GM23338 (cell line): ENCODE measurements at regions not wholly inside any gene's neighbourhood (a gene's known extent, or its start where the extent isn't known, plus 50 kb on each side); places are given as distances from the start of the nearest gene placed in this dataset.

Experiments used
- ATAC-seq: fragments of 200-7000 bp; cut with Tn5 transposase; 3 replicates; pipeline ENCODE4 v1.9.1; 2020
- DNase-seq: peaks from one replicate; pipeline ENCODE4 v3.0.0-alpha.2; 2015; ENCODE audit warnings: low spot score
- H2AFZ ChIP-seq: fragments of 200-600 bp; sonication (generic); 2 replicates; pipeline ENCODE4 v1.8.0; 2016; ENCODE audit warnings: antibody characterized with exemption, mild to moderate bottlenecking, moderate library complexity
- H3F3A ChIP-seq: fragments of 200-600 bp; sonication (generic); replicated peaks from 2 replicates; pipeline ENCODE4 v1.8.0; 2017; ENCODE audit warnings: antibody characterized with exemption, mixed run types, low read depth
- H3K27ac ChIP-seq: fragments of 200-600 bp; sonication (generic); 2 replicates; pipeline ENCODE4 v1.6.1; 2016; ENCODE audit warnings: low read depth
- H3K27me3 ChIP-seq: fragments of 200-600 bp; sonication (generic); 2 replicates; pipeline ENCODE4 v1.8.0; 2016; ENCODE audit warnings: mild to moderate bottlenecking, mixed run types, moderate library complexity; ENCODE audit not compliant: insufficient read depth
- H3K36me3 ChIP-seq: fragments of 200-600 bp; sonication (generic); 2 replicates; pipeline ENCODE4 v1.8.0; 2016; ENCODE audit warnings: mild to moderate bottlenecking; ENCODE audit not compliant: insufficient read depth
- H3K4me1 ChIP-seq: fragments of 200-600 bp; sonication (generic); 2 replicates; pipeline ENCODE4 v1.8.0; 2016; ENCODE audit warnings: mild to moderate bottlenecking, moderate library complexity; ENCODE audit not compliant: insufficient read depth
- H3K4me2 ChIP-seq: fragments of 200-600 bp; sonication (generic); 2 replicates; pipeline ENCODE4 v1.7.1; 2017; ENCODE audit warnings: mixed run types
- H3K4me3 ChIP-seq: fragments of 200-600 bp; sonication (generic); 2 replicates; pipeline ENCODE4 v1.6.1; 2016; ENCODE audit warnings: mixed run types
- H3K79me2 ChIP-seq: fragments of 200-600 bp; sonication (generic); replicated peaks from 2 replicates; pipeline ENCODE4 v1.8.0; 2017; ENCODE audit warnings: mild to moderate bottlenecking; ENCODE audit not compliant: insufficient read depth
- H3K9me2 ChIP-seq: fragments of 200-600 bp; sonication (generic); 2 replicates; pipeline ENCODE4 v1.8.0; 2017; ENCODE audit not compliant: insufficient read depth
- H4K20me1 ChIP-seq: fragments of 200-600 bp; sonication (generic); replicated peaks from 2 replicates; pipeline ENCODE4 v1.8.0; 2017; ENCODE audit warnings: mild to moderate bottlenecking; ENCODE audit not compliant: insufficient read depth
- H3K27ac Mint-ChIP-seq: 2 replicates; pipeline ENCODE4 v1.8.0; 2020; ENCODE audit warnings: inconsistent platforms, mild to moderate bottlenecking, moderate library complexity, mixed read lengths
- H3K27me3 Mint-ChIP-seq: 3 replicates; pipeline ENCODE4 v1.8.0; 2022; ENCODE audit warnings: low read depth, mild to moderate bottlenecking, moderate library complexity, mixed read lengths, inconsistent platforms; ENCODE audit not compliant: insufficient read depth, poor library complexity
- H3K36me3 Mint-ChIP-seq: 3 replicates; pipeline ENCODE4 v1.8.0; 2021; ENCODE audit warnings: low read depth, mild to moderate bottlenecking, inconsistent platforms, moderate library complexity, mixed read lengths
- H3K4me1 Mint-ChIP-seq: 3 replicates; pipeline ENCODE4 v1.8.0; 2020; ENCODE audit warnings: mild to moderate bottlenecking, inconsistent platforms, mixed read lengths
- H3K4me3 Mint-ChIP-seq: 3 replicates; pipeline ENCODE4 v1.8.0; 2021; ENCODE audit warnings: moderate library complexity, mild to moderate bottlenecking, inconsistent platforms, mixed read lengths
- H3K9me3 Mint-ChIP-seq: 3 replicates; pipeline ENCODE4 v1.8.0; 2020; ENCODE audit warnings: moderate library complexity, mild to moderate bottlenecking, inconsistent platforms, mixed read lengths
- CREB1 ChIP-seq: fragments of 250-450 bp; sonication (Bioruptor Pico); IDR thresholded peaks from 2 replicates; pipeline ENCODE4 v1.5.0; 2020; ENCODE audit warnings: low read depth, mild to moderate bottlenecking, moderate library complexity
- CTCF ChIP-seq, 2 experiments: fragments of 200-600 bp in 1 of 2; sonication (generic) in 1 of 2; conservative IDR thresholded peaks; 2 replicates each; pipeline versions ENCODE4 v1.5.1 to v1.6.1; 2016 to 2017; ENCODE audit warnings: antibody characterized with exemption in 2 of 2, low read depth in 2 of 2, mild to moderate bottlenecking in 2 of 2, moderate library complexity in 1 of 2
- ETS1 ChIP-seq: IDR thresholded peaks from 2 replicates; pipeline ENCODE4 v1.6.1; 2016; ENCODE audit warnings: antibody characterized with exemption
- EZH2 ChIP-seq: fragments of 200-600 bp; sonication (generic); IDR thresholded peaks from one replicate; pipeline ENCODE4 v1.8.0; 2017; ENCODE audit warnings: antibody characterized with exemption, mild to moderate bottlenecking, low read depth; ENCODE audit not compliant: unreplicated experiment
- EZH2phosphoT487 ChIP-seq: fragments of 200-600 bp; sonication (generic); IDR thresholded peaks from one replicate; pipeline ENCODE4 v1.8.1; 2018; ENCODE audit warnings: antibody characterized with exemption; ENCODE audit not compliant: unreplicated experiment
- JUNB ChIP-seq: IDR thresholded peaks from one replicate; pipeline ENCODE4 v1.6.1; 2016; ENCODE audit warnings: antibody characterized with exemption; ENCODE audit not compliant: unreplicated experiment
- NANOG ChIP-seq: IDR thresholded peaks from 2 replicates; pipeline ENCODE4 v1.6.1; 2016; ENCODE audit warnings: antibody characterized with exemption, borderline replicate concordance
- STAT1 ChIP-seq: IDR thresholded peaks from one replicate; pipeline ENCODE4 v1.6.1; 2016; ENCODE audit warnings: antibody characterized with exemption; ENCODE audit not compliant: unreplicated experiment
- ZNF114 ChIP-seq: fragments of 250-450 bp; sonication (Bioruptor Pico); IDR thresholded peaks from 2 replicates; pipeline ENCODE4 v1.5.0; 2020; ENCODE audit warnings: mild to moderate bottlenecking, moderate library complexity
- ZNF331 ChIP-seq: fragments of 250-450 bp; sonication (Bioruptor Pico); IDR thresholded peaks from 2 replicates; pipeline ENCODE4 v1.5.0; 2020; ENCODE audit warnings: low read depth, mild to moderate bottlenecking, moderate library complexity
- TF ChIP-seq, protein P1 (sequence below): IDR thresholded peaks from one replicate; pipeline ENCODE4 v1.6.1; 2018; ENCODE audit warnings: antibody characterized with exemption; ENCODE audit not compliant: unreplicated experiment

- H2AFZ ChIP-seq = no peak overlapping the region
- H3K4me1 ChIP-seq = no peaks in the 10 kb centered on the region
- H3K4me1 Mint-ChIP-seq = no peaks in the 10 kb centered on the region
- no peak overlapping the region for H3K27ac ChIP-seq
- H3K27me3 ChIP-seq = no peaks in the 10 kb centered on the region
- no peaks in the 10 kb centered on the region for H3K27me3 Mint-ChIP-seq
- no peak for TF ChIP-seq EZH2
- TF ChIP-seq STAT1 = no peak
- TF ChIP-seq EZH2phosphoT487 = no peak
- no peaks in the 10 kb centered on the region for H3K9me2 ChIP-seq
- H4K20me1 ChIP-seq = no peaks in the 10 kb centered on the region
- no peaks in the 10 kb centered on the region for H3K36me3 Mint-ChIP-seq
- H3K27ac Mint-ChIP-seq = no peak overlapping the region
- no peak for ATAC-seq
- no peak overlapping the region for H3K4me3 ChIP-seq
- DNase-seq = no peak
- no peaks in the 10 kb centered on the region for H3K36me3 ChIP-seq
- H3K79me2 ChIP-seq = no peaks in the 10 kb centered on the region
- no peak overlapping the region for H3K4me2 ChIP-seq
- H3F3A ChIP-seq = no peaks in the 10 kb centered on the region
- no peaks in the 10 kb centered on the region for H3K9me3 Mint-ChIP-seq
- no peak overlapping the region for H3K4me3 Mint-ChIP-seq
Observed at GRCh38 chr2:78416625-78417300, 608.7 kb upstream of the REG3G start.

DNA sequence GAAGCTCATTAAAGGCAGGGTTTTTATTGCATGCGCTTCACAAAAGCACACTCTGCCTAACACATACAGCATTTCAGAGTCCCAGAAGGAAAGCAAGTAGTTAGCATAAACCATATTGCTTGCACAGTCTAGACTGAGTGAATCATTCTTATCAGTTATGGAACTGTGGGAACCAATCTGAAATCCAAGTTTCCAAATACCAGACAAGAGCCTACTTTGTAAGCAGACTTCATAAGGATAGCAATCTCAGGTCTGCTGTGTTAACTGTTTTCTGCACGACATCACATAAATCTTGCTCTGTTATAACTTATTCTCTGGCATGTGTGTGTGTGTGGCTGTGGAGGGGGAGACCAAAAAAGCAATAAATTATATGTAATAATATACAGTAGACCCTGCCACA is 608.1 kb upstream of the REG3G start:
- Mint-ChIP-seq H3K36me3 (no peaks in the 10 kb centered on the region), H3K4me3 (no peak overlapping the region), H3K4me1 (no peaks in the 10 kb centered on the region), H3K9me3 (no peaks in the 10 kb centered on the region), H3K27ac (no peak overlapping the region), H3K27me3 (no peaks in the 10 kb centered on the region)
- no peak for ATAC-seq
- Histone ChIP-seq H3K36me3 (no peaks in the 10 kb centered on the region), H3K4me1 (no peaks in the 10 kb centered on the region), H3K27me3 (no peaks in the 10 kb centered on the region), H3F3A (no peaks in the 10 kb centered on the region), H2AFZ (no peak overlapping the region), H4K20me1 (no peaks in the 10 kb centered on the region), H3K27ac (no peak overlapping the region), H3K9me2 (no peaks in the 10 kb centered on the region), H3K4me2 (no peak overlapping the region), H3K79me2 (no peaks in the 10 kb centered on the region), H3K4me3 (no peak overlapping the region)
- DNase-seq = no peak
- TF ChIP-seq JUNB (no peak), EZH2phosphoT487 (no peak), CTCF (conservative IDR thresholded peaks at IDR 0.05; ENCODE audit: low read depth in 2 of 2) (no peak), STAT1 (no peak), NANOG (no peak), ZNF331 (CRISPR knock-in tag) (no peak), ZNF114 (CRISPR knock-in tag) (no peak), CREB1 (no peak), ETS1 (no peak)
- TF ChIP-seq, protein P1, sequence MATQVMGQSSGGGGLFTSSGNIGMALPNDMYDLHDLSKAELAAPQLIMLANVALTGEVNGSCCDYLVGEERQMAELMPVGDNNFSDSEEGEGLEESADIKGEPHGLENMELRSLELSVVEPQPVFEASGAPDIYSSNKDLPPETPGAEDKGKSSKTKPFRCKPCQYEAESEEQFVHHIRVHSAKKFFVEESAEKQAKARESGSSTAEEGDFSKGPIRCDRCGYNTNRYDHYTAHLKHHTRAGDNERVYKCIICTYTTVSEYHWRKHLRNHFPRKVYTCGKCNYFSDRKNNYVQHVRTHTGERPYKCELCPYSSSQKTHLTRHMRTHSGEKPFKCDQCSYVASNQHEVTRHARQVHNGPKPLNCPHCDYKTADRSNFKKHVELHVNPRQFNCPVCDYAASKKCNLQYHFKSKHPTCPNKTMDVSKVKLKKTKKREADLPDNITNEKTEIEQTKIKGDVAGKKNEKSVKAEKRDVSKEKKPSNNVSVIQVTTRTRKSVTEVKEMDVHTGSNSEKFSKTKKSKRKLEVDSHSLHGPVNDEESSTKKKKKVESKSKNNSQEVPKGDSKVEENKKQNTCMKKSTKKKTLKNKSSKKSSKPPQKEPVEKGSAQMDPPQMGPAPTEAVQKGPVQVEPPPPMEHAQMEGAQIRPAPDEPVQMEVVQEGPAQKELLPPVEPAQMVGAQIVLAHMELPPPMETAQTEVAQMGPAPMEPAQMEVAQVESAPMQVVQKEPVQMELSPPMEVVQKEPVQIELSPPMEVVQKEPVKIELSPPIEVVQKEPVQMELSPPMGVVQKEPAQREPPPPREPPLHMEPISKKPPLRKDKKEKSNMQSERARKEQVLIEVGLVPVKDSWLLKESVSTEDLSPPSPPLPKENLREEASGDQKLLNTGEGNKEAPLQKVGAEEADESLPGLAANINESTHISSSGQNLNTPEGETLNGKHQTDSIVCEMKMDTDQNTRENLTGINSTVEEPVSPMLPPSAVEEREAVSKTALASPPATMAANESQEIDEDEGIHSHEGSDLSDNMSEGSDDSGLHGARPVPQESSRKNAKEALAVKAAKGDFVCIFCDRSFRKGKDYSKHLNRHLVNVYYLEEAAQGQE = no peak
